Activated B cell treated with CpG ODN at 0.5 μM for 24 hours (primary cell): ENCODE measurements at regions not wholly inside any gene's neighbourhood (a gene's known extent, or its start where the extent isn't known, plus 50 kb on each side); places are given as distances from the start of the nearest gene placed in this dataset.

Source experiments
- ATAC-seq: fragments of 200-7000 bp; cut with Tn5 transposase; one replicate; pipeline ENCODE4 v1.10.0; 2021; ENCODE audit warnings: low read depth, mild to moderate bottlenecking, moderate library complexity
- CTCF ChIA-PET: fragments of 350-600 bp; sonication (Branson Sonifier 250); formaldehyde crosslinking; loops from one replicate; lab custom pipeline; 2021; ENCODE audit warnings: antibody characterized with exemption; lab: Charles Lee
- POLR2A ChIA-PET: fragments of 350-600 bp; sonication (Branson Sonifier 250); formaldehyde crosslinking; loops from one replicate; lab custom pipeline; 2021; ENCODE audit warnings: antibody characterized with exemption; lab: Charles Lee
- DNase-seq: peaks from one replicate; pipeline ENCODE4 v3.0.0; 2022
- H3K27ac Mint-ChIP-seq: one replicate; pipeline ENCODE4 v1.8.0; 2020; ENCODE audit warnings: mixed read lengths
- H3K27me3 Mint-ChIP-seq: one replicate; pipeline ENCODE4 v1.8.0; 2021; ENCODE audit warnings: mixed read lengths
- H3K36me3 Mint-ChIP-seq: one replicate; pipeline ENCODE4 v1.8.0; 2021; ENCODE audit warnings: low read depth, mixed read lengths
- H3K4me1 Mint-ChIP-seq: one replicate; pipeline ENCODE4 v1.8.0; 2021; ENCODE audit warnings: mixed read lengths
- H3K4me3 Mint-ChIP-seq: one replicate; pipeline ENCODE4 v1.8.0; 2020; ENCODE audit warnings: mild to moderate bottlenecking, mixed read lengths
- H3K9me3 Mint-ChIP-seq: one replicate; pipeline ENCODE4 v1.8.0; 2020; ENCODE audit warnings: mixed read lengths
- intact Hi-C: fragments of 100-400 bp; cut with micrococcal nuclease; formaldehyde crosslinking; loops from one replicate; pipeline ENCODE4 v1.15.1; 2024
- TF ChIP-seq, protein P1 (sequence below): fragments of 200-600 bp; IDR thresholded peaks from one replicate; pipeline ENCODE4 v1.8.0; 2022; ENCODE audit warnings: antibody characterized with exemption, mild to moderate bottlenecking

DNA sequence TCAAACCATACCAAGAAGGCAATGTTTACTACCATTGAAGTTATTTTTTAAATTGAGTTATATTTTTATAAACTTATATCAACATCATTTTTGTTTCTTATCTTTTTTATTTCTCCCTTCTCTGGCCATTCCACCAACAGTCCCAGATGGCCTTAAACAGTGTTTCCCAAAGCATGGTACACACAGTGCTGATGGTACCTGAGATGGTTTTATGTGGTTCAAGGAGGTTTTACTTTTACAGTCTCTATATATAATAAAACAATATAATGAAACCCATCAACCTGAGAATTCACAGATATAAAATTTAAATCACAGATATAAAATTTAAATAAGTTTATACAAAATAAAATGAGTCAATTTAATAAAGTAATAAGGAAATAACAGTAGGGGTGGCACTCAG lies 65.1 kb upstream of the MSTN start:
- no peak overlapping the region for H3K27ac Mint-ChIP-seq
- DNase-seq (no peak), ATAC-seq (no peak)
- TF ChIP-seq, protein P1, sequence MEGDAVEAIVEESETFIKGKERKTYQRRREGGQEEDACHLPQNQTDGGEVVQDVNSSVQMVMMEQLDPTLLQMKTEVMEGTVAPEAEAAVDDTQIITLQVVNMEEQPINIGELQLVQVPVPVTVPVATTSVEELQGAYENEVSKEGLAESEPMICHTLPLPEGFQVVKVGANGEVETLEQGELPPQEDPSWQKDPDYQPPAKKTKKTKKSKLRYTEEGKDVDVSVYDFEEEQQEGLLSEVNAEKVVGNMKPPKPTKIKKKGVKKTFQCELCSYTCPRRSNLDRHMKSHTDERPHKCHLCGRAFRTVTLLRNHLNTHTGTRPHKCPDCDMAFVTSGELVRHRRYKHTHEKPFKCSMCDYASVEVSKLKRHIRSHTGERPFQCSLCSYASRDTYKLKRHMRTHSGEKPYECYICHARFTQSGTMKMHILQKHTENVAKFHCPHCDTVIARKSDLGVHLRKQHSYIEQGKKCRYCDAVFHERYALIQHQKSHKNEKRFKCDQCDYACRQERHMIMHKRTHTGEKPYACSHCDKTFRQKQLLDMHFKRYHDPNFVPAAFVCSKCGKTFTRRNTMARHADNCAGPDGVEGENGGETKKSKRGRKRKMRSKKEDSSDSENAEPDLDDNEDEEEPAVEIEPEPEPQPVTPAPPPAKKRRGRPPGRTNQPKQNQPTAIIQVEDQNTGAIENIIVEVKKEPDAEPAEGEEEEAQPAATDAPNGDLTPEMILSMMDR, result no peak
- ChIA-PET POLR2A (no interaction called here), CTCF (no interaction called here)
- intact Hi-C loops, result no loop called here
- no peak overlapping the region for H3K4me3 Mint-ChIP-seq
- H3K4me1 Mint-ChIP-seq, result no peaks in the 10 kb centered on the region
- no peaks in the 10 kb centered on the region for H3K27me3 Mint-ChIP-seq
- no peaks in the 10 kb centered on the region for H3K36me3 Mint-ChIP-seq
- no peaks in the 10 kb centered on the region for H3K9me3 Mint-ChIP-seq

DNA sequence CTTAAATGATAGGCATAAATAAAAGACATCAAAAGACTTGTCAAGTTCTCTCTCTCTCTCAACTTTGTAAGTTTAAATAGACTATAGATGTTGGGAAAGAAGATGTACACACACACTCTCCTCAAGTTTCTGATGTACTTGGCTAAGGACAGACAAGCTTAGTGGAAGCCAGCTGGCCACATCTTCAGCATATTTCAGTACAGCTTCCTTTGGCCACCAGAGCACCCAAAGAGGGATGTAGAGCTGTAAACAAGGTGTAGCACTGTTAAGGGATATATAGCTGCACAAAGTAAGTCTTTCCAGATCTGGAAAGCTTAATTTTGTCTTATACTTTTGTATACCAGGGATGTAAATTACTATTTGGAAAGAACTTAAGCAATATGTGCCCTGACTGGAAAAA lies 64.3 kb upstream of the MSTN start:
- Mint-ChIP-seq H3K27me3 (no peaks in the 10 kb centered on the region), H3K9me3 (no peaks in the 10 kb centered on the region), H3K4me3 (no peak overlapping the region), H3K36me3 (no peaks in the 10 kb centered on the region), H3K27ac (no peak overlapping the region), H3K4me1 (peaks cover 6% of the 10 kb centered on the region)
- ChIA-PET CTCF (no interaction called here), POLR2A (no interaction called here)
- ATAC-seq (no peak), DNase-seq (no peak)
- intact Hi-C loops, result no loop called here
- TF ChIP-seq, protein P1, result no peak

DNA sequence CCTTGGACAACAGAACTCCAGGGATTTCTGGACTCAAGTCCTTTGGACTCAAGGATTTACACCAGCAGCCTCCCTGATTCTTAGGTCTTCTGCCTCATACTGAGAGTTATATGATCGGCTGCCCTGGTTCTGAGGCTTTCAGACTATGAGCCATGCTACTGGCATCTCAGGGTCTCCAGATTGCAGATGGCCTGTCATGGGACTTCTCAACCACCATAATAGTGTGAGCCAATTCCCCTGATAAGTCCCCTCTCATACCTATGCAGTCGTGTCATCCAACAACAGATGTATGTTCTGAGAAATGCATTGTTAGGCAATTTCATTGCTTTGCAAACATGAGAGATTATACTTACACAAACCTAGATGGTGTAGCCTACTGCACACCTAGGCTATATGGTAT lies 61.4 kb upstream of the MSTN start:
- ATAC-seq (no peak), DNase-seq (no peak)
- H3K4me3 Mint-ChIP-seq, result no peak overlapping the region
- no peak overlapping the region for H3K27ac Mint-ChIP-seq
- H3K36me3 Mint-ChIP-seq, result no peaks in the 10 kb centered on the region
- no peaks in the 10 kb centered on the region for H3K27me3 Mint-ChIP-seq
- POLR2A ChIA-PET, result no interaction called here
- intact Hi-C loops, result loop anchor here (5.0 kb wide), 1 partner anchor 37 kb away; no protein-coding TSS in a partner anchor
- H3K9me3 Mint-ChIP-seq, result no peaks in the 10 kb centered on the region
- peaks cover 28% of the 10 kb centered on the region for H3K4me1 Mint-ChIP-seq
- TF ChIP-seq, protein P1, result no peak
- CTCF ChIA-PET, result interaction anchor here (0.7 kb wide), 1 partner anchor 35 kb away, joined by 3 read pairs; no protein-coding TSS in a partner anchor

DNA sequence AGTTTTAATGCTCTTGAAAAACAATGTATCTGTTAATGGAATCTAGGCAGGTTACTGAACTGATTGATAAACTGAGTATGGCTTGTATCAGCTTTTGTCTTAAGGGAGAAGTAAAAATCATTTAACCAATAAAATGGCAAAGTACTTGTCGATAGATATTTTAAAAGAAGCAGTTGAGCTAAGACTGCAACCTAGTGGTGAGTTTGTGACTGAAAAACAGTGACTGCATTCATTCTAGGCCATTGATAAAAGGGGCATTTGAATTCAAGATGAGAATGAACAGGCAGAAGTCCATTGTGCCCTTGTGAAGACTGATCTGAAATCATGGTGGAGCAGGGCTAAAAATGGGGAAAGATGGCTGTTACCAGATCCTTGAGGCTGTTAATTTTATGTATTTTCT lies 59.4 kb upstream of the MSTN start:
- ATAC-seq, result no peak
- no peaks in the 10 kb centered on the region for H3K9me3 Mint-ChIP-seq

DNA sequence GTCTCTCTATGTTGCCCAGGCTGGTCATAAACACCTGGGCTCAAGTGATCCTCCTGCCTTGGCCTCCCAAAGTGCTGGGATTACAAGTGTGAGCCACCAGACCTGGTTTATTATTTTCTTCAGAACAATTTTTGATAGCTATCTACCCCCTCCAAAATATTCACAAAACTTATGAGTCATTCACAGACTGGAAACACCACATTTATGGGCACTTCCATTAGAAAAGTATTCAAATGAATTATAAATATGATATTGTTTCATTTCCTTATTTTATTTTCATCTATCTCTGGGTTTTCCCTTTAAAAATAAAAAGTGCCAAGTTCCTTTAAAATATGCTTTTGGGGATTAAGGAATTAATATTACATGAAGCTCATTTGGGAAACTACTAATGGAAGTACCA lies 58.8 kb upstream of the MSTN start:
- TF ChIP-seq, protein P1, result no peak
- H3K4me1 Mint-ChIP-seq, result peaks cover 28% of the 10 kb centered on the region
- ATAC-seq (no peak), DNase-seq (no peak)
- intact Hi-C loops, result loop anchor here (5.0 kb wide), 1 partner anchor 34 kb away; no protein-coding TSS in a partner anchor
- no peak overlapping the region for H3K4me3 Mint-ChIP-seq
- H3K36me3 Mint-ChIP-seq, result no peaks in the 10 kb centered on the region
- no peaks in the 10 kb centered on the region for H3K9me3 Mint-ChIP-seq
- POLR2A ChIA-PET, result interaction anchor here (1.1 kb wide), 1 partner anchor 198 kb away, joined by 8 read pairs; no protein-coding TSS in a partner anchor
- CTCF ChIA-PET, result interaction anchor here (1.1 to 1.7 kb wide), 2 partner anchors 11 to 21 kb away, joined by 3 to 5 read pairs; no protein-coding TSS in a partner anchor
- H3K27ac Mint-ChIP-seq, result no peak overlapping the region
- no peaks in the 10 kb centered on the region for H3K27me3 Mint-ChIP-seq

More for the DNA sequence above, 59.4 kb upstream of the MSTN start:
- H3K36me3 Mint-ChIP-seq, result no peaks in the 10 kb centered on the region
- TF ChIP-seq, protein P1, result no peak
- peak overlapping the region; percentile 3 for H3K4me3 Mint-ChIP-seq
- no peaks in the 10 kb centered on the region for H3K27me3 Mint-ChIP-seq
- peaks cover 28% of the 10 kb centered on the region for H3K4me1 Mint-ChIP-seq
- no peak overlapping the region for H3K27ac Mint-ChIP-seq
- no peak for DNase-seq
- intact Hi-C loops, result loop anchor here (5.0 kb wide), 1 partner anchor 35 kb away; no protein-coding TSS in a partner anchor
- ChIA-PET POLR2A (interaction anchor here (1.1 kb wide), 1 partner anchor 197 kb away, joined by 8 read pairs; no protein-coding TSS in a partner anchor), CTCF (interaction anchor here (1.1 to 1.7 kb wide), 2 partner anchors 12 to 21 kb away, joined by 3 to 5 read pairs; no protein-coding TSS in a partner anchor)
